ENCODE measurements at regions not wholly inside any gene's neighbourhood (a gene's known extent, or its start where the extent isn't known, plus 50 kb on each side); places are given as distances from the start of the nearest gene placed in this dataset.

- Histone ChIP-seq H3K4me2 (ENCODE audit: low read length) (no peak overlapping the region), H3K9me3 (ENCODE audit: control insufficient read depth in 1 of 2, insufficient read depth in 1 of 2, low read depth in 1 of 2, low read length in 2 of 2) (no peaks in the 10 kb centered on the region), H3K27ac (ENCODE audit: low read depth, low read length) (no peak overlapping the region), H3K79me2 (ENCODE audit: insufficient read depth, low read length) (no peaks in the 10 kb centered on the region), H3K4me3 (replicated peaks in 1 of 2; ENCODE audit: low read depth in 1 of 2, low read length in 2 of 2) (no peak overlapping the region), H3K27me3 (ENCODE audit: insufficient read depth, low read length) (no peaks in the 10 kb centered on the region), H3K9me2 (ENCODE audit: insufficient read depth) (no peaks in the 10 kb centered on the region), H3K36me3 (ENCODE audit: control insufficient read depth in 1 of 2, insufficient read depth in 2 of 2, low read length in 2 of 2) (no peaks in the 10 kb centered on the region), H2AFZ (ENCODE audit: low read depth, low read length, poor library complexity, severe bottlenecking) (no peak overlapping the region), H3K4me1 (ENCODE audit: control insufficient read depth in 1 of 2, insufficient read depth in 2 of 2, low read length in 2 of 2) (no peaks in the 10 kb centered on the region), H3K9ac (ENCODE audit: low read length) (no peak overlapping the region), H4K20me1 (ENCODE audit: insufficient read depth) (no peaks in the 10 kb centered on the region)
- ChIA-PET CTCF (interaction anchor here (2.2 kb wide), 1 partner anchor 20 kb away, joined by 9 read pairs; no protein-coding TSS in a partner anchor), POLR2A (no interaction called here), RAD21 (ENCODE audit: low non-redundant PET in 1 of 2, low total read pairs in 2 of 2, uncharacterized antibody in 2 of 2, unreplicated experiment in 2 of 2) (no interaction called here)
- no TSS peak for BruUV-seq (replicated peaks)
- DNase-seq (ENCODE audit: low read depth, low spot score) (no peak), ATAC-seq (no peak)
- TF ChIP-seq ELF1 (IDR thresholded peaks at IDR 0.05; ENCODE audit: borderline replicate concordance, low read depth) = no peak
- no peak for TF ChIP-seq POLR2AphosphoS5 (IDR thresholded peaks at IDR 0.05; ENCODE audit: low read depth, low read length)
- no peak for TF ChIP-seq RAD21 (IDR thresholded peaks at IDR 0.05; ENCODE audit: low read depth)
- TF ChIP-seq ZNF274 (IDR thresholded peaks at IDR 0.05; ENCODE audit: low read depth, low read length) = no peak
- no peak for TF ChIP-seq SP1 (IDR thresholded peaks at IDR 0.05; ENCODE audit: low read depth)
- no peak for TF ChIP-seq TCF7L2 (IDR thresholded peaks at IDR 0.05; ENCODE audit: borderline replicate concordance, extremely low read depth, insufficient read depth, insufficient read length)
- TF ChIP-seq JUND (IDR thresholded peaks at IDR 0.05) = no peak
- no peak for TF ChIP-seq SRF (IDR thresholded peaks at IDR 0.05; ENCODE audit: low read depth)
- TF ChIP-seq MAX (IDR thresholded peaks at IDR 0.05) = no peak
- TF ChIP-seq ZFX (IDR thresholded peaks at IDR 0.05) = no peak
- TF ChIP-seq ZBTB33 (IDR thresholded peaks at IDR 0.05; ENCODE audit: extremely low read depth, insufficient replicate concordance, low read length) = no peak
- intact Hi-C loops (cut with micrococcal nuclease) = no loop called here
These were observed 322.9 kb downstream of the MATN1 start for GRCh38 chr1:30400507-30400906.

Data from HCT116 (cell line).